ENCODE measurements at regions not wholly inside any gene's neighbourhood (a gene's known extent, or its start where the extent isn't known, plus 50 kb on each side); places are given as distances from the start of the nearest gene placed in this dataset.

DNA sequence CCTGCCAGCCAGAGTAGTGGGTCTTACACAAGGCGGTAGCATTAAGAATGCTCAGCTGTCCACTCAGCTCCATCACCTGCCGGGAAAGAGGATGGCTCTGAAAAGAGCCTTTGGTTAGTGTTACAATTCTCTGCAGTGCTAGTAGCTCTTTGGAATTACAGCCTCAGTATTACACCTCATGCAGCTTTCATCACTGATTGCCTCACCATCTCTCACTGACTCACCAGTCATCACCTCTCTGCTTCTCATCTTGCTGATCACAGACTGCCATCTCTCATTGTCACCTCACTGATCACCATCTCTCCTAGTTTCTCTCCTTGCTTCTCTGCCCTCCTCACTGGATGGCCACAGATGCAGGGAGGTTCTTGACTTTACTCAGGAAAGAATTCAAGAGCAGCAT is 573.5 kb upstream of the SETBP1 start:
- in situ Hi-C loops (cut with MboI; ENCODE audit: low pct_ligation_motif_present in 1 of 4, low pct_unique_long_range_greater_than_20kb in 1 of 4, low sequenced_read_pairs in 3 of 4), result loop anchor here in 1 of 4 donors (25.0 kb wide), 3 partner anchors 230 to 1280 kb away; no protein-coding TSS in a partner anchor
- no peak overlapping the region for H3K4me3 ChIP-seq
- no peaks in the 10 kb centered on the region for H3K27me3 ChIP-seq
- DNase-seq, result no peak
- no peak for TF ChIP-seq POLR2A (IDR thresholded peaks at IDR 0.05)
- no peak for TF ChIP-seq EP300 (IDR thresholded peaks at IDR 0.05; ENCODE audit: low read depth)
- no peak for TF ChIP-seq POLR2AphosphoS5 (IDR thresholded peaks at IDR 0.05)
- TF ChIP-seq, protein P1, sequence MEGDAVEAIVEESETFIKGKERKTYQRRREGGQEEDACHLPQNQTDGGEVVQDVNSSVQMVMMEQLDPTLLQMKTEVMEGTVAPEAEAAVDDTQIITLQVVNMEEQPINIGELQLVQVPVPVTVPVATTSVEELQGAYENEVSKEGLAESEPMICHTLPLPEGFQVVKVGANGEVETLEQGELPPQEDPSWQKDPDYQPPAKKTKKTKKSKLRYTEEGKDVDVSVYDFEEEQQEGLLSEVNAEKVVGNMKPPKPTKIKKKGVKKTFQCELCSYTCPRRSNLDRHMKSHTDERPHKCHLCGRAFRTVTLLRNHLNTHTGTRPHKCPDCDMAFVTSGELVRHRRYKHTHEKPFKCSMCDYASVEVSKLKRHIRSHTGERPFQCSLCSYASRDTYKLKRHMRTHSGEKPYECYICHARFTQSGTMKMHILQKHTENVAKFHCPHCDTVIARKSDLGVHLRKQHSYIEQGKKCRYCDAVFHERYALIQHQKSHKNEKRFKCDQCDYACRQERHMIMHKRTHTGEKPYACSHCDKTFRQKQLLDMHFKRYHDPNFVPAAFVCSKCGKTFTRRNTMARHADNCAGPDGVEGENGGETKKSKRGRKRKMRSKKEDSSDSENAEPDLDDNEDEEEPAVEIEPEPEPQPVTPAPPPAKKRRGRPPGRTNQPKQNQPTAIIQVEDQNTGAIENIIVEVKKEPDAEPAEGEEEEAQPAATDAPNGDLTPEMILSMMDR (IDR thresholded peaks at IDR 0.05), result no peak
- intact Hi-C loops (cut with DNase I; ENCODE audit: low total_unique reads), result loop anchor here (10.0 kb wide), 1 partner anchor 1092 kb away; no protein-coding TSS in a partner anchor
- no peaks in the 10 kb centered on the region for H3K9me3 ChIP-seq
- H3K36me3 ChIP-seq, result no peaks in the 10 kb centered on the region
- 100% methylated on average over 2 of the region's 2 CpGs for WGBS, 2 donors (ENCODE audit: low coverage in 1 of 2)
- no peak overlapping the region for H3K27ac ChIP-seq
- H3K4me1 ChIP-seq, result no peaks in the 10 kb centered on the region

DNA sequence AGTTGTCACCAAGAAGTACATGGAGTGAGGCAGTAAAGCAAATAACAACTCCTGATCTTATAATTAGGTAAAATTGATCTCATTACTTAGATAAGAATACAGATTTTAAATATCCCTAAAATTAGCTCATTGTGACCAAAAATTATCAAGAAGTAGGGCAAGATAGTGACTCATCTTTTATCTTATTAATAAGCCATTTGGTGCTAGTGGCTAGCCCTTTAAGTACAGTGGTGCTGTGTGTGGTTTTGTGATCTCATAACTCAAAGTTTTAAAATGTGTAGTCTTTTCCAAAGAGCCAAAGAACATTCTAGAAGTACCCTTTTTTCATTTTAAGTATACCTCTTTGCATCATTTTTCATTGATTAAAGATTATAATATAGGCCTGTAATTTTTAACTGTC is 569.4 kb upstream of the SETBP1 start:
- intact Hi-C loops (cut with DNase I; ENCODE audit: low total_unique reads) (no loop called here), in situ Hi-C loops (cut with MboI; ENCODE audit: low pct_ligation_motif_present in 1 of 4, low pct_unique_long_range_greater_than_20kb in 1 of 4, low sequenced_read_pairs in 3 of 4) (loop anchor here in 1 of 4 donors (25.0 kb wide), 3 partner anchors 226 to 1276 kb away; no protein-coding TSS in a partner anchor)
- no peaks in the 10 kb centered on the region for H3K36me3 ChIP-seq
- H3K4me1 ChIP-seq, result no peaks in the 10 kb centered on the region
- no peak overlapping the region for H3K27ac ChIP-seq
- peaks cover 5% of the 10 kb centered on the region for H3K27me3 ChIP-seq
- no peak overlapping the region for H3K4me3 ChIP-seq
- DNase-seq, result no peak
- no peak for TF ChIP-seq EP300 (IDR thresholded peaks at IDR 0.05; ENCODE audit: low read depth)
- TF ChIP-seq POLR2A (IDR thresholded peaks at IDR 0.05), result no peak
- TF ChIP-seq POLR2AphosphoS5 (IDR thresholded peaks at IDR 0.05), result no peak
- TF ChIP-seq, protein P1 (IDR thresholded peaks at IDR 0.05), result no peak
- no peaks in the 10 kb centered on the region for H3K9me3 ChIP-seq

DNA sequence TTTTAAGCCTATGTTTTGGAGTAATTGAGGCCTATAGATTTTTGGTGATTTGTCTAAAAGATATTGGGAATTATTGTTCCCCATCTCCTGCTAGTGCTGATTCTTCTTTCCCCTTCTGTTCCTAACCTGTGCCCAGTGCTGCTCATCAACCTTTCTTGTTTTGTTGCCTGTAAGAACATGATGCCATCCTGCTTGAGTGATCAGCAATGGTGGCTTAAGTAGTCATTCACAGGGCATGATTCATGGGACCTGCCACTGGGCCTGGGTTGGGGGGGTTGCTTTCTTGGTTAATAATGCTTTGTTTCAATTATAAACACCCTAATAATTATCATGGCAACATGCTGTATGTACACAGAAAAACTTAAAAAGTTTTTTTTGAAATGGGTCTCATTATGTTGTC is 562.9 kb upstream of the SETBP1 start:
- Histone ChIP-seq H3K4me1 (peaks cover 0 to 20% (median 10%) of the 10 kb centered on the region in 4 donors), H3K36me3 (no peaks in the 10 kb centered on the region), H3K4me3 (no peak overlapping the region), H3K27me3 (peaks cover 5% of the 10 kb centered on the region), H3K9me3 (no peaks in the 10 kb centered on the region), H3K27ac (no peak overlapping the region)
- in situ Hi-C loops (cut with MboI; ENCODE audit: low pct_ligation_motif_present in 1 of 4, low pct_unique_long_range_greater_than_20kb in 1 of 4, low sequenced_read_pairs in 3 of 4), result loop anchor here in 1 of 4 donors (25.0 kb wide), 3 partner anchors 219 to 1269 kb away; no protein-coding TSS in a partner anchor
- DNase-seq, result no peak
- intact Hi-C loops (cut with DNase I; ENCODE audit: low total_unique reads), result no loop called here
- TF ChIP-seq POLR2AphosphoS5 (IDR thresholded peaks at IDR 0.05) (no peak), POLR2A (IDR thresholded peaks at IDR 0.05) (no peak), EP300 (IDR thresholded peaks at IDR 0.05; ENCODE audit: low read depth) (no peak)
- TF ChIP-seq, protein P1 (IDR thresholded peaks at IDR 0.05), result no peak

DNA sequence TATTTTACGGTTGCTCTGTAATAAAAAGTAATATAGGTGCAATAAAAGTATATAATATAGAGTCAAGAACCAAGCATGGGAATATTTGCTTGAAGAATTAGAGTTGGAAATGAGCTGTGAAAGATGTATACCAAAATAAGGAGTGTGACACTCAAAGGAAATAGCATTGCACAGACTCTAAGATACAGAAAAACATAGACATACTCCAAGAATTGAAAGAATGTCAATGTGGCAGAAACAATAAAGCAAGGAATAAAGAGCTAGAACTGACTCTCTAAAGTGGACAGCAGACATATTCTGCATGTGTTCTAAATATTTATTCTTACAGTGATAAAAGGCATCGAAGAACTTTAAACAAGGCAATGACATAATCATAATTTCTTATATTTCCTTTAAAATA is 561.1 kb upstream of the SETBP1 start:
- intact Hi-C loops (cut with DNase I; ENCODE audit: low total_unique reads) (no loop called here), in situ Hi-C loops (cut with MboI; ENCODE audit: low pct_ligation_motif_present in 1 of 4, low pct_unique_long_range_greater_than_20kb in 1 of 4, low sequenced_read_pairs in 3 of 4) (loop anchor here in 1 of 4 donors (25.0 kb wide), 3 partner anchors 218 to 1268 kb away; no protein-coding TSS in a partner anchor)
- Histone ChIP-seq H3K27me3 (no peaks in the 10 kb centered on the region), H3K4me3 (no peak overlapping the region), H3K27ac (no peak overlapping the region), H3K9me3 (no peaks in the 10 kb centered on the region), H3K36me3 (no peaks in the 10 kb centered on the region), H3K4me1 (peaks cover 0 to 29% (median 10%) of the 10 kb centered on the region in 4 donors)
- no peak for TF ChIP-seq POLR2AphosphoS5 (IDR thresholded peaks at IDR 0.05)
- no peak for TF ChIP-seq POLR2A (IDR thresholded peaks at IDR 0.05)
- TF ChIP-seq, protein P1 (IDR thresholded peaks at IDR 0.05), result no peak
- no peak for TF ChIP-seq EP300 (IDR thresholded peaks at IDR 0.05; ENCODE audit: low read depth)
- WGBS, 2 donors (ENCODE audit: low coverage in 1 of 2), result 35 to 39% methylated on average over 2 of the region's 2 CpGs
- DNase-seq, result no peak

Measured in transverse colon (tissue), 4 donors.